NOMO-1 treated with dmso at 0.1 percent for 144 hours (cell line): ENCODE measurements at regions not wholly inside any gene's neighbourhood (a gene's known extent, or its start where the extent isn't known, plus 50 kb on each side); places are given as distances from the start of the nearest gene placed in this dataset.
"Not testable (repeated sequence)": the region's sequence is repeated elsewhere in the genome, so short reads cannot be mapped to it uniquely, and the experiment has no call there.

Experiments
- DNase-seq: peaks from one replicate; lab custom pipeline; 2025; ENCODE audit not compliant: unreplicated experiment; lab: John Stamatoyannopoulos, UW

GRCh38 chr2:136715146-136715545 lies 50.2 kb upstream of the THSD7B start:
- no peak for DNase-seq

GRCh38 chr2:136714452-136714951 lies 50.8 kb upstream of the THSD7B start:
- no peak for DNase-seq

GRCh38 chr2:136713739-136714138 lies 51.6 kb upstream of the THSD7B start:
- DNase-seq = no peak

GRCh38 chr2:136705336-136705735 lies 60.0 kb upstream of the THSD7B start:
- no peak for DNase-seq

- no peak for DNase-seq
These were observed 62.1 kb upstream of the THSD7B start for GRCh38 chr2:136703214-136703613.

- DNase-seq = no peak
These were observed 68.9 kb upstream of the THSD7B start for GRCh38 chr2:136696438-136696837.

- DNase-seq = no peak
These were observed 71.4 kb upstream of the THSD7B start for GRCh38 chr2:136693966-136694365.

- DNase-seq = not testable (repeated sequence)
These were observed 85.3 kb upstream of the THSD7B start for GRCh38 chr2:136680079-136680478.

DNA sequence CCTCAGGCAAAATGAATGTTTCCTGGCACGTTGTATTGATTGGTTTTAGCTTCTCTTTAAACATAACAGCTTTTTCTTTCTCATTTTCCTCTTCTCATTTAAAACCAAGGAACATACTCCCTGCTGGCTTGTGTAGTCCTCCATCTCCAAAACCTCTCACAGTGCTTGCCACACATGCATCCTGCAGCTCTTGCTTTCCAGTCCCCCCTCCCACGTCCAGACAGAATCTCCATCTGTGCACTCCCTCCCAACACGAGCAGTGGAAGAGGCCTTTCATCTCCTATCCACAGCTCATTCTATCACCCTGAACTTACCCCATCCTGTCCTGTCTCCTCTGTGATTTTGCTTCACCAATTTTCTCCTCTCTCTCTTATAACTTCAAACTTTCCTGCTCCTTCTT lies 99.6 kb upstream of the THSD7B start:
- DNase-seq = no peak

- DNase-seq = no peak
These were observed 100.5 kb upstream of the THSD7B start for GRCh38 chr2:136664713-136665405.

- DNase-seq = no peak
These were observed 107.1 kb upstream of the THSD7B start for GRCh38 chr2:136658201-136658600.

- no peak for DNase-seq
These were observed 111.5 kb upstream of the THSD7B start for GRCh38 chr2:136653861-136654260.

GRCh38 chr2:136651456-136652010 lies 113.8 kb upstream of the THSD7B start:
- no peak for DNase-seq

GRCh38 chr2:136647039-136647438 lies 118.3 kb upstream of the THSD7B start:
- no peak for DNase-seq

DNA sequence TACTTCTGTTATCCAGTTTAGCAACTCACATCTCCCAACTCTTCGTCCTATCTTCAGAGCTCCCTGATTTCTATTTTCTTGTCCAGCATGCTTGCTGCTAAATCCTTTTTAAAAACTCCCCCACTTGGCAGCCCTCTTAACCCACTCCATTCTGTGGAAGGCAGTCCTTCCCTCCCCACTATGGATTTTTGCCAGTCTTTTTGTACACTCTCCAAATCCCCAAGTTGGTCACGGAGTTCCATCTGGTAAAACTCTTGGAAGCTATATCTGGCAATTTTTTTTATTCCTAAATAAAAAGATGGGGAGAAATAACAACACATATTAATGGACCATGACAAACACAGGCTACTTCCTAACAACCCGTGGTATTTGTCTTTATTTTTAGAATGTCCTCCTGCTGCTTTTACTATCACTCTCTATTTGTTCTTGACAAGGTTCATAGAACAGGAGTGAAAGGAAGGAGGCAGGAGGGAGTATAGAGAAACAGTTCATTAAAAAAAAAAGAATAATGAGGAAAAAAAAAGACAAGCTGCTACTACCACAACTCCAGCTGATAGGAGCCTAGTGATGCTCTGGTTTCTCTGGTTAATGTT lies 120.0 kb upstream of the THSD7B start:
- no peak for DNase-seq

DNA sequence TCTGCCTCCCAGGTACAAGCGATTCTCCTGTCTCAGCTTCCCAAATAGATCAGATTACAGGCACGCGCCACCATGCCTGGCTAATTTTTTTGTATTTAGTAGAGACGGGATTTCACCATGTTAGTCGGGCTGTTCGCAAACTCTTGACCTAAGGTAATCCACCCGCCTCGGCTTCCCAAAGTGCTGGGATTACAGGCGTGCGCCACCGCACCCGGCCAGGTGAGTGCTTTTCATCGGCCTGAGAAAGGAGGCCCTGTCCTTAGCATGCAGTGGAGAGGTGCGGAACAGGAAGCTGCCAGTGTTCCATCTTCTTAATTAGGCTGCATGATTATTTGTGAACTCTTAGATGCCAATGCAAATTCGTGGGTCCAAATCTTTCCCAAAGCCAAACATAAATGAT lies 125.7 kb upstream of the THSD7B start:
- no peak for DNase-seq

- no peak for DNase-seq
These were observed 127.2 kb upstream of the THSD7B start for GRCh38 chr2:136638193-136638592.

DNA sequence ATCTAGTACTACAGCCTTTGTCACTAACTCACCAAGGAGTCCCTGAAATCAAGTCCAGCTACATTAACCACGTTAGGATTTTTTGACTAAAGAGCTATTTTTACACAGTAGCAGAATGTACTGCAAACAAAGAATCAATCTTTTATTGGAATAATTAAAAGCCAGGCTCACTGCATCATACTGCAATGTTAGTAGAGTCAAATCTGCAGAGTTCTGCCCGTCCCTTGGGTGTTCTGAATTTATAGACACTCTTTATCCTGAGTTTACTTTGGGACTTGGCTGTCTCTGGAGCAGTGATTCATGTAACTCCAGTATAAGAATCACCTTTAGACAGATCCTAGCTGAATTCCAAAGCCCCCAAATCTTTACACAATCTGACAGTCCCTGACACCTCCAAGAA lies 127.9 kb upstream of the THSD7B start:
- DNase-seq = no peak

DNA sequence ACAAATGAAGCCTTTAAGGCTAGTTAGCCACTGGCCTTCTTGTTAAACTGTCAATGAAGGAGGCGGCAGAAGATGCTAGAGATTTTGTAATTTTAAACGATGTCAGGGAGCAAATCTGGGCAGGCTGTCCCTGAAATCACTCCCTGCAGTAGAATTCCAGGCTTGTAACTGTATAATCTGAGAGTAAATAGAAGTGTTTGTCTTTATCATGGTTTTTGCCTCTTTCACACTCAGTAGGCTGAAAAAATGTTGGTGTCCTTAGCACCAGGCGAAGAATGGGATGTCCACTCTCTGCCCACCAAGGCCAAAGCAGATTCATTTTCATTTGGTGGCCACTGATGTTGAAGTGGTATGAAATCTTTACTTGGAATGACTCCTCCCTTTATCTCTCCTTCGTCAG lies 136.9 kb upstream of the THSD7B start:
- DNase-seq = no peak

DNA sequence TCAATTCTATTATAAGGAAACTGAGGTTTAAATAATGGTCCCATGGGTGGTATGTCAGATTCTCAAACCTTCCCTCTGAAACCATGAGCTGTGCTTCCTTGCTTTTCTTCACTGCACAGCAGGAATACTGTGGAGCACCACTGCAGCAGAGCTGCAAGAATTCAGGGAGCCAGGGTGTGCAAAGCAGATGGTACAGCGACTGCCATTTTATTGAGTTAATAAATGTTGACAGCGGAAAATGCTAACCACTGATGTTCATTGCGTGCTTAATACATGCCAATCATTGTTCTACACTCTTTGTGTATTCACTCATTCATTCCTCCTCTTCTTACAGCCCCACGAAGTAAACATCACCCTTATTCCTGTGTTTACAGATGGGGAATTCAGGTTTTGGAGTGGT lies 152.2 kb upstream of the THSD7B start:
- DNase-seq = no peak

DNA sequence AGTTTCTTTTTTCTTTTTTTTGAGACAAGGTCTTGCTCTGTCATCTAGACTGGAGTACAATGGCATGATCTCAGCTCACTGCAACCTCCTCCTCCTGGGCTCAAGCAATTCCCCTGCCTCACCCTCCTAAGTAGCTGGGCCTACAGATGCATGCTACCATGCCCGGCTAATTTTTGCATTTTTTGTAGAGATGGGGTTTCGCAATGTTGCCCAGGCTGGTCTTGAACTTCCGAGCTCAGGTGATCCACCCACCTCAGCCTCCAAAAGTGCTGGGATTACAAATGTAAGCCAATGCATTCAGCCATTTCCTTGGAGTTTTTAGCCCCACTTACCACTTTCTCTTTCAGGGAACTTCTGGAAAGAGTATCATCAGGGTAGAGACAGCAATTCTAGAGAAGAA lies 153.3 kb upstream of the THSD7B start:
- DNase-seq = no peak

GRCh38 chr2:136611451-136611850 lies 153.9 kb upstream of the THSD7B start:
- no peak for DNase-seq
